IMR-90 (cell line): ENCODE measurements at regions not wholly inside any gene's neighbourhood (a gene's known extent, or its start where the extent isn't known, plus 50 kb on each side); places are given as distances from the start of the nearest gene placed in this dataset.

Experiments
- BHLHE40 ChIP-seq: fragments of 150-350 bp; IDR thresholded peaks from 2 replicates; pipeline ENCODE4 v1.6.1; 2016; ENCODE audit warnings: mild to moderate bottlenecking, low read depth, low read length
- CHD1 ChIP-seq: IDR thresholded peaks from 2 replicates; pipeline ENCODE4 v1.6.1; 2012; ENCODE audit warnings: low read depth, low read length, improper control_type of control experiment
- CTCF ChIP-seq: conservative IDR thresholded peaks from 2 replicates; pipeline ENCODE4 v1.5.1; 2012; ENCODE audit warnings: mild to moderate bottlenecking, low read depth, low read length, improper control_type of control experiment
- FOS ChIP-seq: fragments of 150-350 bp; IDR thresholded peaks from 2 replicates; pipeline ENCODE4 v1.6.1; 2016; ENCODE audit warnings: low read depth, low read length
- MXI1 ChIP-seq: IDR thresholded peaks from 2 replicates; pipeline ENCODE4 v1.6.1; 2012; ENCODE audit warnings: low read depth, mild to moderate bottlenecking, low read length, moderate library complexity, borderline replicate concordance
- POLR2A ChIP-seq: IDR thresholded peaks from 2 replicates; pipeline ENCODE4 v1.6.1; 2012; ENCODE audit warnings: mild to moderate bottlenecking, low read depth, low read length
- RAD21 ChIP-seq: IDR thresholded peaks from 2 replicates; pipeline ENCODE4 v1.6.1; 2012; ENCODE audit warnings: low read length, improper control_type of control experiment
- RCOR1 ChIP-seq: IDR thresholded peaks from 2 replicates; pipeline ENCODE4 v1.6.1; 2012; ENCODE audit warnings: mild to moderate bottlenecking, low read length, improper control_type of control experiment; ENCODE audit not compliant: insufficient replicate concordance
- RFX5 ChIP-seq: IDR thresholded peaks from 2 replicates; pipeline ENCODE4 v1.8.0; 2012; ENCODE audit warnings: low read depth, mild to moderate bottlenecking, low read length, moderate library complexity
- SMC3 ChIP-seq: fragments of 150-350 bp; IDR thresholded peaks from 2 replicates; pipeline ENCODE4 v1.6.1; 2016; ENCODE audit warnings: low read depth, mild to moderate bottlenecking, antibody characterized with exemption, low read length, moderate library complexity
- USF2 ChIP-seq: fragments of 150-350 bp; IDR thresholded peaks from 2 replicates; pipeline ENCODE4 v1.6.1; 2017; ENCODE audit warnings: mild to moderate bottlenecking, antibody characterized with exemption, low read length, low read depth

DNA sequence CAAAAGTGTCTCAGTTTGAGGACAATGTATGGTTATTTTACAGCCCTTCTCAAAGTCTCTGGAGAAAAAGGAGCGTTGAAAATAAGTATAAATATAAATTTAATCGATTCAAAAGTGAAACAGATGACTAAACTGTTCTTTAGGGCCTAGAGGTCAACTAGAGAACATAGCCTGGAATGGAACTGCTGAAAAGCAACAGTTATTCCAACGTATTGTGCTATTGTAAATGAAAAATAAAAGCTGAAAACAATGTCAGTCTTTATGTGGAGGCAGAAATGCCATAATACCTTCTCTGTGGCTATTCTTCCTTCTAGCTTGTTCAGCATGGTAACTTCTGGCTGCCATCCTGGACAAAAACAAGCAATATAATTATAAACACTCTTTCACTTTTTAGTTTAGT, 362.5 kb downstream of the ARL4A start:
- TF ChIP-seq CTCF (no peak), RFX5 (no peak), RCOR1 (no peak), MXI1 (no peak), SMC3 (no peak), POLR2A (no peak), RAD21 (no peak), USF2 (no peak), FOS (no peak), BHLHE40 (no peak), CHD1 (no peak)
